ENCODE measurements at regions not wholly inside any gene's neighbourhood (a gene's known extent, or its start where the extent isn't known, plus 50 kb on each side); places are given as distances from the start of the nearest gene placed in this dataset.
"Not testable (repeated sequence)": the region's sequence is repeated elsewhere in the genome, so short reads cannot be mapped to it uniquely, and the experiment has no call there.

GRCh38 chr7:94190599-94191061, 186.5 kb upstream of the BET1 start:
- Histone ChIP-seq H3K27me3 (ENCODE audit: low read depth, low read length) (no peaks in the 10 kb centered on the region), H3K9ac (ENCODE audit: low read length) (no peak overlapping the region), H3K36me3 (replicated peaks; ENCODE audit: low read depth, low read length) (no peaks in the 10 kb centered on the region), H3K27ac (ENCODE audit: low read length) (no peak overlapping the region), H3K4me2 (ENCODE audit: low read length) (no peak overlapping the region), H4K20me1 (ENCODE audit: insufficient read depth, low read length) (no peaks in the 10 kb centered on the region), H3K79me2 (ENCODE audit: low read length) (no peaks in the 10 kb centered on the region), H3K4me1 (ENCODE audit: low read length) (no peaks in the 10 kb centered on the region), H3K4me3 (ENCODE audit: low read length) (no peak overlapping the region), H2AFZ (ENCODE audit: low read depth, low read length) (no peak overlapping the region), H3K9me3 (ENCODE audit: insufficient read depth, low read length) (no peaks in the 10 kb centered on the region)
- TF ChIP-seq CTCF (IDR thresholded peaks at IDR 0.05; ENCODE audit: low read depth, low read length) (no peak), EZH2phosphoT487 (IDR thresholded peaks at IDR 0.05; ENCODE audit: low read depth) (no peak)

GRCh38 chr7:94194426-94194825, 190.3 kb upstream of the BET1 start:
- not testable (repeated sequence) for H3K27ac ChIP-seq (ENCODE audit: low read length); H3K79me2 ChIP-seq (ENCODE audit: low read length); H3K36me3 ChIP-seq (replicated peaks; ENCODE audit: low read depth, low read length); H3K9ac ChIP-seq (ENCODE audit: low read length); H3K27me3 ChIP-seq (ENCODE audit: low read depth, low read length); H3K4me2 ChIP-seq (ENCODE audit: low read length); H3K9me3 ChIP-seq (ENCODE audit: insufficient read depth, low read length); H3K4me1 ChIP-seq (ENCODE audit: low read length); H4K20me1 ChIP-seq (ENCODE audit: insufficient read depth, low read length); H2AFZ ChIP-seq (ENCODE audit: low read depth, low read length); H3K4me3 ChIP-seq (ENCODE audit: low read length)

DNA sequence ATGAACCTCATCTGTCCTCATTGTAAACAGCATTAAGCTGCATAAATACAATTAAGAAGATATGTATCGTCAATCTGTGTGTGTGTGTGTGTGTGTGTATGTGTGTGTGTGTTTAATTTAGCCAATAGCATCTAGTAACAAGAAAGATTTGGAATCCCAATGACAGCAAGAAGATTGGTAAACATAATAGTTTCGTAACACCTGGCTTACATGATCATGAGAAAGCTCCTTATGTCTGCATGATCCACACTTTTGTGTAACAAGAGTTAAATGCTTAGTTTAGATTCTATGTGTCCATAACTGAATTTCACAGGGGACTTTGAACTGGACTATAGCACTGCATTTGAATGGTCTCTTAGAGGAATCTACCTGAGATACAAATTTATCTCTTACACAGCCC, 191.0 kb upstream of the BET1 start:
- no peak for TF ChIP-seq EZH2phosphoT487 (IDR thresholded peaks at IDR 0.05; ENCODE audit: low read depth)
- no peak for TF ChIP-seq CTCF (IDR thresholded peaks at IDR 0.05; ENCODE audit: low read depth, low read length)
- no peaks in the 10 kb centered on the region for H3K4me1 ChIP-seq (ENCODE audit: low read length)
- H3K9me3 ChIP-seq (ENCODE audit: insufficient read depth, low read length), result no peaks in the 10 kb centered on the region
- H3K4me2 ChIP-seq (ENCODE audit: low read length), result no peak overlapping the region
- H3K4me3 ChIP-seq (ENCODE audit: low read length), result no peak overlapping the region
- H3K27ac ChIP-seq (ENCODE audit: low read length), result no peak overlapping the region
- H3K27me3 ChIP-seq (ENCODE audit: low read depth, low read length), result no peaks in the 10 kb centered on the region
- no peaks in the 10 kb centered on the region for H4K20me1 ChIP-seq (ENCODE audit: insufficient read depth, low read length)
- no peak overlapping the region for H2AFZ ChIP-seq (ENCODE audit: low read depth, low read length)
- H3K9ac ChIP-seq (ENCODE audit: low read length), result no peak overlapping the region
- H3K36me3 ChIP-seq (replicated peaks; ENCODE audit: low read depth, low read length), result no peaks in the 10 kb centered on the region
- H3K79me2 ChIP-seq (ENCODE audit: low read length), result no peaks in the 10 kb centered on the region

- Histone ChIP-seq H3K9me3 (ENCODE audit: insufficient read depth, low read length) (no peaks in the 10 kb centered on the region), H3K9ac (ENCODE audit: low read length) (no peak overlapping the region), H3K36me3 (replicated peaks; ENCODE audit: low read depth, low read length) (no peaks in the 10 kb centered on the region), H2AFZ (ENCODE audit: low read depth, low read length) (no peak overlapping the region), H3K27me3 (ENCODE audit: low read depth, low read length) (no peaks in the 10 kb centered on the region), H3K4me3 (ENCODE audit: low read length) (no peak overlapping the region), H3K27ac (ENCODE audit: low read length) (no peak overlapping the region), H4K20me1 (ENCODE audit: insufficient read depth, low read length) (no peaks in the 10 kb centered on the region), H3K4me2 (ENCODE audit: low read length) (no peak overlapping the region), H3K4me1 (ENCODE audit: low read length) (no peaks in the 10 kb centered on the region), H3K79me2 (ENCODE audit: low read length) (no peaks in the 10 kb centered on the region)
- no peak for TF ChIP-seq CTCF (IDR thresholded peaks at IDR 0.05; ENCODE audit: low read depth, low read length)
- no peak for TF ChIP-seq EZH2phosphoT487 (IDR thresholded peaks at IDR 0.05; ENCODE audit: low read depth)
These were observed 191.7 kb upstream of the BET1 start for GRCh38 chr7:94195813-94196212.

- TF ChIP-seq CTCF (IDR thresholded peaks at IDR 0.05; ENCODE audit: low read depth, low read length) (no peak), EZH2phosphoT487 (IDR thresholded peaks at IDR 0.05; ENCODE audit: low read depth) (no peak)
- Histone ChIP-seq H3K4me2 (ENCODE audit: low read length) (no peak overlapping the region), H3K9me3 (ENCODE audit: insufficient read depth, low read length) (no peaks in the 10 kb centered on the region), H3K9ac (ENCODE audit: low read length) (no peak overlapping the region), H3K79me2 (ENCODE audit: low read length) (no peaks in the 10 kb centered on the region), H2AFZ (ENCODE audit: low read depth, low read length) (no peak overlapping the region), H3K4me1 (ENCODE audit: low read length) (no peaks in the 10 kb centered on the region), H3K27ac (ENCODE audit: low read length) (no peak overlapping the region), H3K36me3 (replicated peaks; ENCODE audit: low read depth, low read length) (no peaks in the 10 kb centered on the region), H3K4me3 (ENCODE audit: low read length) (no peak overlapping the region), H3K27me3 (ENCODE audit: low read depth, low read length) (no peaks in the 10 kb centered on the region), H4K20me1 (ENCODE audit: insufficient read depth, low read length) (no peaks in the 10 kb centered on the region)
These were observed 189.2 kb upstream of the COL1A2 start for GRCh38 chr7:94205529-94205928.

Data from OCI-LY3 (cell line).